B cell (primary cell): ENCODE measurements at regions not wholly inside any gene's neighbourhood (a gene's known extent, or its start where the extent isn't known, plus 50 kb on each side); places are given as distances from the start of the nearest gene placed in this dataset.

ENCODE experiments used
- CTCF ChIP-seq: fragments of 200-600 bp; IDR thresholded peaks from one replicate; pipeline ENCODE4 v1.8.0; 2022; ENCODE audit warnings: antibody characterized with exemption, mild to moderate bottlenecking
- EZH2 ChIP-seq: IDR thresholded peaks from 2 replicates; pipeline ENCODE4 v1.6.1; 2012; ENCODE audit warnings: borderline replicate concordance, low read depth, mild to moderate bottlenecking, moderate library complexity, low read length; ENCODE audit not compliant: insufficient read depth, poor library complexity, severe bottlenecking

GRCh38 chr18:55884498-55884897, 296.5 kb upstream of the TCF4 start:
- TF ChIP-seq CTCF (no peak), EZH2 (no peak)
